Smooth muscle cell (in vitro differentiated cells): ENCODE measurements at regions not wholly inside any gene's neighbourhood (a gene's known extent, or its start where the extent isn't known, plus 50 kb on each side); places are given as distances from the start of the nearest gene placed in this dataset.
A peak's percentile ranks its signal among the peaks of the same experiment; 100 is the strongest.

Experiments
- DNase-seq: peaks from one replicate; lab custom pipeline; 2025; ENCODE audit not compliant: unreplicated experiment; lab: John Stamatoyannopoulos, UW
- H2AFZ ChIP-seq: fragments of 200-600 bp; sonication (generic); 2 replicates; pipeline ENCODE4 v1.6.0; 2016; ENCODE audit warnings: antibody characterized with exemption, low read depth, mild to moderate bottlenecking
- H3F3A ChIP-seq: fragments of 200-600 bp; sonication (generic); 2 replicates; pipeline ENCODE4 v1.6.0; 2017; ENCODE audit warnings: antibody characterized with exemption, low read depth
- H3K27ac ChIP-seq: fragments of 200-600 bp; sonication (generic); 2 replicates; pipeline ENCODE4 v1.5.1; 2016; ENCODE audit warnings: low read depth, mild to moderate bottlenecking
- H3K27me3 ChIP-seq: fragments of 200-600 bp; sonication (generic); 2 replicates; pipeline ENCODE4 v1.6.1; 2016; ENCODE audit warnings: low read depth, mild to moderate bottlenecking
- H3K36me3 ChIP-seq: fragments of 200-600 bp; sonication (generic); 2 replicates; pipeline ENCODE4 v1.5.1; 2016; ENCODE audit warnings: low read depth
- H3K4me1 ChIP-seq: fragments of 200-600 bp; sonication (generic); 2 replicates; pipeline ENCODE4 v1.5.1; 2016; ENCODE audit warnings: low read depth
- H3K4me2 ChIP-seq: fragments of 200-600 bp; sonication (generic); 2 replicates; pipeline ENCODE4 v1.6.0; 2016; ENCODE audit warnings: mild to moderate bottlenecking
- H3K4me3 ChIP-seq: fragments of 200-600 bp; sonication (generic); 2 replicates; pipeline ENCODE4 v1.5.1; 2016; ENCODE audit warnings: mild to moderate bottlenecking
- H3K79me2 ChIP-seq: fragments of 200-600 bp; sonication (generic); 2 replicates; pipeline ENCODE4 v1.6.0; 2016; ENCODE audit warnings: low read depth, mild to moderate bottlenecking
- H3K9ac ChIP-seq: fragments of 200-600 bp; sonication (generic); 2 replicates; pipeline ENCODE4 v1.6.0; 2016; ENCODE audit warnings: low read depth
- H3K9me3 ChIP-seq: fragments of 200-600 bp; sonication (generic); replicated peaks from 2 replicates; pipeline ENCODE4 v1.5.1; 2016; ENCODE audit warnings: low read depth
- H4K20me1 ChIP-seq: fragments of 200-600 bp; sonication (generic); 2 replicates; pipeline ENCODE4 v1.6.0; 2016; ENCODE audit warnings: low read depth
- WGBS: methylation state at CpG from one replicate; pipeline ENCODE4 v1.1.7; 2016; ENCODE audit warnings: low lambda C conversion rate; 5-methylcytosine and 5-hydroxymethylcytosine counted together
- TF ChIP-seq, protein P1 (sequence below): fragments of 200-600 bp; sonication (generic); IDR thresholded peaks from 2 replicates; pipeline ENCODE4 v1.5.1; 2017; ENCODE audit warnings: borderline replicate concordance, mild to moderate bottlenecking, antibody characterized with exemption; ENCODE audit not compliant: insufficient read depth, poor library complexity, severe bottlenecking

DNA sequence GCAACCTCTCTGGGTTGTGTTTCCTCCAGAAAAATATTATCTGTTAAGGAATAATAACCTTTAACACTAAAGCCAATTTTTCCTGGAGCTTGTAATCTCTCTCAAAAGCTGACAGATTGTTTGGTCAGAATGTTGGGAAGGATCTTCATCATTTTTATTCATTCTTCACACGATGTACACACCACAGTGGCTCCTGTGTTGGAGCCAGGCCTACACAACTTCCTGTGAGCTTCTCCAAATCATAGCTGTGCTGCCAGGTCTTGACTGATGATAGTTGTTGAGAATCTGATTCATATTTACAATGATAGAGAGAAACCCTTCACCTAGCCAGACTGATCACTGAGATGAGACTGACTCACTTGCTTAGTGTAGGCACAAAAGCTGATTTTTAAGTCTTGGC lies 151.0 kb upstream of the ROBO2 start:
- Histone ChIP-seq H3K4me1 (no peaks in the 10 kb centered on the region), H3K9ac (no peak overlapping the region), H3K27ac (no peak overlapping the region), H4K20me1 (no peaks in the 10 kb centered on the region), H3K9me3 (no peaks in the 10 kb centered on the region), H3K27me3 (no peaks in the 10 kb centered on the region), H3K4me2 (no peak overlapping the region), H3K36me3 (no peaks in the 10 kb centered on the region), H2AFZ (no peak overlapping the region), H3F3A (no peaks in the 10 kb centered on the region), H3K79me2 (no peaks in the 10 kb centered on the region), H3K4me3 (no peak overlapping the region)
- TF ChIP-seq, protein P1, sequence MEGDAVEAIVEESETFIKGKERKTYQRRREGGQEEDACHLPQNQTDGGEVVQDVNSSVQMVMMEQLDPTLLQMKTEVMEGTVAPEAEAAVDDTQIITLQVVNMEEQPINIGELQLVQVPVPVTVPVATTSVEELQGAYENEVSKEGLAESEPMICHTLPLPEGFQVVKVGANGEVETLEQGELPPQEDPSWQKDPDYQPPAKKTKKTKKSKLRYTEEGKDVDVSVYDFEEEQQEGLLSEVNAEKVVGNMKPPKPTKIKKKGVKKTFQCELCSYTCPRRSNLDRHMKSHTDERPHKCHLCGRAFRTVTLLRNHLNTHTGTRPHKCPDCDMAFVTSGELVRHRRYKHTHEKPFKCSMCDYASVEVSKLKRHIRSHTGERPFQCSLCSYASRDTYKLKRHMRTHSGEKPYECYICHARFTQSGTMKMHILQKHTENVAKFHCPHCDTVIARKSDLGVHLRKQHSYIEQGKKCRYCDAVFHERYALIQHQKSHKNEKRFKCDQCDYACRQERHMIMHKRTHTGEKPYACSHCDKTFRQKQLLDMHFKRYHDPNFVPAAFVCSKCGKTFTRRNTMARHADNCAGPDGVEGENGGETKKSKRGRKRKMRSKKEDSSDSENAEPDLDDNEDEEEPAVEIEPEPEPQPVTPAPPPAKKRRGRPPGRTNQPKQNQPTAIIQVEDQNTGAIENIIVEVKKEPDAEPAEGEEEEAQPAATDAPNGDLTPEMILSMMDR: no peak
- WGBS: 72% methylated on average over 1 of the region's 1 CpG
- no peak for DNase-seq

DNA sequence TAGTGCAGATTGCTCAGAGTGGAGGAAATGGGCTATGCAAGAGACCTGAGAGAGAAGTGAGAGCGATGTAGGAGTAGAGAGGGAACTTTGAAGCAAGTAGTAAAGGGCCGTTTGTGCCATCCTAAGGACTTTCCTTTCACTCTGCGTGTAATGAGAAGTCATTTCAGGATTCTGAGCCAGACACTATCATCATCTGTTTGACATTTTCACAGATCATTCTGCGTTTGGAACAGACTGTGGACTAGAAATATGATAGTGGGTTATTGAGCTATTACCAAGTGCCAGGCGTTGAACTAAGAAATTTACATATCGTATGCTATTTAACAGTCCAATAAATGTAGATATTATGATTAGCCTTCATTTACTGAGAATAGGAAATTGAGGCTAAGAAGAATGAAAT lies 150.0 kb upstream of the ROBO2 start:
- H3K4me1 ChIP-seq: no peaks in the 10 kb centered on the region
- H3K79me2 ChIP-seq: no peaks in the 10 kb centered on the region
- no peaks in the 10 kb centered on the region for H3K36me3 ChIP-seq
- WGBS: 88% methylated on average over 6 of the region's 6 CpGs
- no peaks in the 10 kb centered on the region for H3F3A ChIP-seq
- no peak overlapping the region for H2AFZ ChIP-seq
- H3K9me3 ChIP-seq: no peaks in the 10 kb centered on the region
- DNase-seq: no peak
- H3K4me2 ChIP-seq: no peak overlapping the region
- no peak overlapping the region for H3K27ac ChIP-seq
- no peak overlapping the region for H3K4me3 ChIP-seq
- TF ChIP-seq, protein P1: no peak
- H3K27me3 ChIP-seq: no peaks in the 10 kb centered on the region
- H4K20me1 ChIP-seq: no peaks in the 10 kb centered on the region
- H3K9ac ChIP-seq: no peak overlapping the region

DNA sequence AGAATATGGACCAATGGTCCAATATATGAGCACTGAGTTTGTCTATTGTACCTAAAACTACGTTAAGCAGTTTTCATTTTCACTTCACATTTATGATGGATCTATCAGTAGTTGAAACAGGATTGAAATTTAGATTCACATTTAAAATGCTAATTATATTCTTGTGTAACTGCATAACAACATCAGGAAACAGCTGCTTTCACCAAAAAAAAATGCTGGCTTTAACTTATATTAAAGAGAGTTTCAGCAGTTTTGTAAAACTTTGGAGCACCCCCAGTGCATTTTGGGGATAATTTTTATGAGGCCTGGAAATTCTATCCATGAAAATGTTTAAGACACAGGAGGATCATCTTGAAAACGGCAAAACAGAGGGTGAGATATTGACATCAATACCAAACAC lies 142.8 kb upstream of the ROBO2 start:
- Histone ChIP-seq H3K4me1 (no peaks in the 10 kb centered on the region), H4K20me1 (no peaks in the 10 kb centered on the region)

DNA sequence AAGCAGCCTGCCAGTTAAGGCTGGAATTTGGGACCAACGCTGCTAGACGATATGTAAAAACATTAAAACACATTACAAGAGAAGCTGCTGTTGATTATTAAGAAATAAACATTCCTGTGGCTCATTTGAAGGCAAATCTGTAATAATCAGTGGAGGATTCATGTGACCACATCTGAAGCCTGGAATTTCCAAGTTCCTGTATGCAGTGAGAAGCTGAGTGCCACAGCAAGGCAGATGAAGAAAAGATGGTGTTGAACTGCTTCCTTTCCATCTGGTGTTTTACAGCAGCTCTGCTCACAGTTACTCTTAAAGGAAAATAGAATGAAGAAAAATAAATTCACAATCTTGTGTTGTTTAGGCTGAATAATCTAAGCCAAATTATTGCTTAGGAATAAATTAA lies 139.3 kb upstream of the ROBO2 start:
- Histone ChIP-seq H3K27me3 (no peaks in the 10 kb centered on the region), H3K79me2 (no peaks in the 10 kb centered on the region), H3K36me3 (no peaks in the 10 kb centered on the region), H3K4me3 (no peak overlapping the region), H3K4me1 (no peaks in the 10 kb centered on the region), H3K9ac (no peak overlapping the region), H3K4me2 (peak overlapping the region; percentile 1), H3K27ac (peak overlapping the region; percentile 34), H3K9me3 (no peaks in the 10 kb centered on the region), H2AFZ (no peak overlapping the region), H4K20me1 (no peaks in the 10 kb centered on the region), H3F3A (no peaks in the 10 kb centered on the region)
- TF ChIP-seq, protein P1: no peak
- WGBS: 28% methylated on average over 2 of the region's 2 CpGs
- no peak for DNase-seq

More for the DNA sequence above, 142.8 kb upstream of the ROBO2 start:
- Histone ChIP-seq H3K79me2 (no peaks in the 10 kb centered on the region), H3K27ac (no peak overlapping the region), H2AFZ (no peak overlapping the region), H3K36me3 (no peaks in the 10 kb centered on the region), H3K9me3 (no peaks in the 10 kb centered on the region), H3K9ac (no peak overlapping the region), H3K4me3 (no peak overlapping the region), H3K4me2 (no peak overlapping the region), H3K27me3 (no peaks in the 10 kb centered on the region), H3F3A (no peaks in the 10 kb centered on the region)
- TF ChIP-seq, protein P1: no peak
- no peak for DNase-seq
- 81% methylated on average over 2 of the region's 2 CpGs for WGBS
